Esophagus muscularis mucosa (tissue), 4 donors: ENCODE measurements at regions not wholly inside any gene's neighbourhood (a gene's known extent, or its start where the extent isn't known, plus 50 kb on each side); places are given as distances from the start of the nearest gene placed in this dataset.

Experiments used
- EP300 ChIP-seq: sonication (generic); formaldehyde crosslinking; IDR thresholded peaks from one replicate; pipeline ENCODE4 v1.6.1; 2017; ENCODE audit warnings: antibody characterized with exemption
- POLR2A ChIP-seq: fragments of 450-650 bp; IDR thresholded peaks from one replicate; pipeline ENCODE4 v1.6.1; 2017; ENCODE audit warnings: antibody characterized with exemption, moderate library complexity, mild to moderate bottlenecking, low read depth
- POLR2AphosphoS5 ChIP-seq, 2 donors: sonication (generic); formaldehyde crosslinking; IDR thresholded peaks; one replicate each; pipeline ENCODE4 v1.6.1; 2017; ENCODE audit warnings: antibody characterized with exemption in 2 of 2
- TF ChIP-seq, protein P1 (sequence below), 3 experiments: fragments of 200-600 bp in 2 of 3; fragments of 450-650 bp in 1 of 3; sonication (generic) in 2 of 3; IDR thresholded peaks; one replicate each; pipeline ENCODE4 v1.5.1; 2017 to 2019; ENCODE audit warnings: antibody characterized with exemption in 3 of 3, mild to moderate bottlenecking in 2 of 3, moderate library complexity in 1 of 3

DNA sequence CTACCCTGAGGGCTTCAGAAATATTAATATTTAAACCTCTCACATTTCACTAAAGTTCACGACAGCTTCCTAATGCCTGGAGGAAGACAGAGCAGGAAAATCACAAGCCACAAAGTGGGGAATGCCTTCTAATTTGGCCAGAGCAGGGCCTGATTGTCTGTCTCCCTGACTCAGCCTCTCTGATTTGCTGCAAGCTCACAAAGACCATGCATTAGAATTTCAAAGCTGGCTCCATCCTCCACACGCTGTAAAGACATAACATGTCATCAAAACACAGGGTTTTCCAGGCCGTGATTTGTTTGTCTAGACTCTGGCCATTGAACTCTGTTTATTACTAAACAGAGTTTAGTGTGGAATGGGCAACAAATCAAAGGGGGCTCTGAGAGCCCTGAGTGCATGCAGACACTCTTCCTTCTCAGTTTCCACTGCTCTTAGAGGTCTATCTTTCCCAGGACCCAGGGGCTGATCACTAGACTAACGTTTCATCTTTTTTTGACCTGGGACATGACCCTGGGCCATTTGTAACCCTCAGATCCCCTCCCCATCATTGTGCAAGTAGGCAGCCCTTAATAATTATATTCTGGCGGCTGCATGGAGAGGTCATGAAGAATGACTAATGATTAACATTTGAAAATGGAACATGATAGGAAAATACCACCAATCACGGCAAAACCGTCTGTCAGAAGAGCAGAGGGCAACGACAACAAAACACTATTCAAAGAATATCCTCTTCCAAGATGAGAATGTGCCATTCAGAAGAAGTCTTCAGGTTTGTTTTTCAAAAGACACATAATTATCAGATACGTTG, 140.2 kb downstream of the ENC1 start:
- TF ChIP-seq, protein P1, sequence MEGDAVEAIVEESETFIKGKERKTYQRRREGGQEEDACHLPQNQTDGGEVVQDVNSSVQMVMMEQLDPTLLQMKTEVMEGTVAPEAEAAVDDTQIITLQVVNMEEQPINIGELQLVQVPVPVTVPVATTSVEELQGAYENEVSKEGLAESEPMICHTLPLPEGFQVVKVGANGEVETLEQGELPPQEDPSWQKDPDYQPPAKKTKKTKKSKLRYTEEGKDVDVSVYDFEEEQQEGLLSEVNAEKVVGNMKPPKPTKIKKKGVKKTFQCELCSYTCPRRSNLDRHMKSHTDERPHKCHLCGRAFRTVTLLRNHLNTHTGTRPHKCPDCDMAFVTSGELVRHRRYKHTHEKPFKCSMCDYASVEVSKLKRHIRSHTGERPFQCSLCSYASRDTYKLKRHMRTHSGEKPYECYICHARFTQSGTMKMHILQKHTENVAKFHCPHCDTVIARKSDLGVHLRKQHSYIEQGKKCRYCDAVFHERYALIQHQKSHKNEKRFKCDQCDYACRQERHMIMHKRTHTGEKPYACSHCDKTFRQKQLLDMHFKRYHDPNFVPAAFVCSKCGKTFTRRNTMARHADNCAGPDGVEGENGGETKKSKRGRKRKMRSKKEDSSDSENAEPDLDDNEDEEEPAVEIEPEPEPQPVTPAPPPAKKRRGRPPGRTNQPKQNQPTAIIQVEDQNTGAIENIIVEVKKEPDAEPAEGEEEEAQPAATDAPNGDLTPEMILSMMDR (IDR thresholded peaks at IDR 0.05): no peak
- no peak for TF ChIP-seq POLR2A
- no peak for TF ChIP-seq POLR2AphosphoS5 (IDR thresholded peaks at IDR 0.05)
- TF ChIP-seq EP300: no peak
